Common myeloid progenitor, CD34-positive (primary cell): ENCODE measurements at regions not wholly inside any gene's neighbourhood (a gene's known extent, or its start where the extent isn't known, plus 50 kb on each side); places are given as distances from the start of the nearest gene placed in this dataset.

Experiments
- CTCF ChIA-PET: fragments of 350-600 bp; sonication (Branson Sonifier 250); formaldehyde crosslinking; loops from one replicate; lab custom pipeline; 2021; ENCODE audit warnings: antibody characterized with exemption; lab: Charles Lee
- POLR2A ChIA-PET: fragments of 350-600 bp; sonication (Branson Sonifier 250); formaldehyde crosslinking; loops from one replicate; lab custom pipeline; 2021; ENCODE audit warnings: antibody characterized with exemption; lab: Charles Lee
- DNase-seq, 3 donors: peaks; one replicate each; pipeline versions ENCODE4 v3.0.0 to v3.0.0-alpha.2; 2013
- H3K27ac ChIP-seq, 2 experiments: 1 replicate in 1 of 2; 2 replicates in 1 of 2; pipeline ENCODE4 v1.7.0; 2013; ENCODE audit warnings: inconsistent platforms in 2 of 2, low read length in 2 of 2, mild to moderate bottlenecking in 2 of 2, low read depth in 1 of 2, moderate library complexity in 1 of 2; ENCODE audit not compliant: severe bottlenecking in 2 of 2, insufficient read depth in 1 of 2, poor library complexity in 1 of 2
- H3K27me3 ChIP-seq, 5 experiments: replicated peaks in 2 of 5; 1 replicate in 3 of 5; 2 replicates in 2 of 5; pipeline versions ENCODE4 v1.6.1 to v1.7.0; 2013; ENCODE audit warnings: low read length in 4 of 5, mild to moderate bottlenecking in 2 of 5, moderate library complexity in 2 of 5, inconsistent platforms in 1 of 5; ENCODE audit not compliant: insufficient read depth in 5 of 5, control insufficient read depth in 4 of 5
- H3K36me3 ChIP-seq, 4 experiments: 1 replicate in 2 of 4; 2 replicates in 2 of 4; pipeline versions ENCODE4 v1.6.1 to v1.7.0; 2013; ENCODE audit warnings: low read length in 3 of 4, control low read depth in 1 of 4, mild to moderate bottlenecking in 1 of 4; ENCODE audit not compliant: control insufficient read depth in 4 of 4, insufficient read depth in 4 of 4
- H3K4me1 ChIP-seq, 4 experiments: 1 replicate in 3 of 4; 2 replicates in 1 of 4; pipeline versions ENCODE4 v1.6.1 to v1.7.1; 2013; ENCODE audit warnings: low read length in 3 of 4, mild to moderate bottlenecking in 3 of 4, control low read depth in 1 of 4, inconsistent platforms in 1 of 4, moderate library complexity in 1 of 4; ENCODE audit not compliant: control insufficient read depth in 4 of 4, insufficient read depth in 4 of 4; ENCODE audit errors: control extremely low read depth in 1 of 4
- H3K4me3 ChIP-seq, 7 experiments: 1 replicate in 4 of 7; 2 replicates in 3 of 7; pipeline versions ENCODE4 v1.5.1 to v1.7.0; 2013; ENCODE audit warnings: mild to moderate bottlenecking in 7 of 7, low read length in 6 of 7, moderate library complexity in 6 of 7, inconsistent platforms in 2 of 7, low read depth in 2 of 7, control low read depth in 1 of 7; ENCODE audit not compliant: insufficient read depth in 4 of 7, control insufficient read depth in 1 of 7; ENCODE audit errors: extremely low read depth in 1 of 7
- H3K9me3 ChIP-seq, 5 experiments: 1 replicate in 4 of 5; 2 replicates in 1 of 5; pipeline versions ENCODE4 v1.6.1 to v1.7.1; 2013; ENCODE audit warnings: low read length in 4 of 5, mild to moderate bottlenecking in 2 of 5, inconsistent platforms in 1 of 5, low read depth in 1 of 5, moderate library complexity in 1 of 5; ENCODE audit not compliant: control insufficient read depth in 4 of 5, insufficient read depth in 2 of 5; ENCODE audit errors: control extremely low read depth in 1 of 5
- WGBS: methylation state at CpG from one replicate; pipeline ENCODE4 v1.1.5; 2013; ENCODE audit not compliant: insufficient coverage; 5-methylcytosine and 5-hydroxymethylcytosine counted together

DNA sequence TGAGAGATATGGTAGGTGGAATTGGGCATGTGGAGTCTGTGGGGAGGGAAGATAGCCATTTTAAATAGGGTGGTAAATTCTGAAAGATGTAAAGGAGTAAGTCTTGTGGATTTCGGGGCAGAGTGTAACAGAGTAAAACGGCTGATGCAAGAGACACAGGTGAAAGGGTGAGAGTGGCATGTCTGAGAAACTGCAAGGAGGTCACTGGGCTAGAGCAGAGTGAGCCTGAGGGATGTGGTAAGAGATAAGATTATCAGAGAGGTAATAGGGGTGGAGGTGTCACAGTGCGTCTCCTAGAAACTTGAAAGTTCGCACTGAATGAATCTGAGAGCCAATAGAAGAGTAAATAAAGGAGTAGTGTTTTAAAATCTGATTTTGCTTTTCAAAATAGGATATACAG lies 308.1 kb downstream of the EPM2A start:
- CTCF ChIA-PET: no interaction called here
- 89% methylated on average over 4 of the region's 4 CpGs for WGBS
- POLR2A ChIA-PET: no interaction called here
- DNase-seq: no peak
- Histone ChIP-seq H3K36me3 (no peaks in the 10 kb centered on the region), H3K9me3 (no peaks in the 10 kb centered on the region), H3K4me3 (no peak overlapping the region), H3K27ac (no peak overlapping the region), H3K4me1 (no peaks in the 10 kb centered on the region), H3K27me3 (no peaks in the 10 kb centered on the region)

DNA sequence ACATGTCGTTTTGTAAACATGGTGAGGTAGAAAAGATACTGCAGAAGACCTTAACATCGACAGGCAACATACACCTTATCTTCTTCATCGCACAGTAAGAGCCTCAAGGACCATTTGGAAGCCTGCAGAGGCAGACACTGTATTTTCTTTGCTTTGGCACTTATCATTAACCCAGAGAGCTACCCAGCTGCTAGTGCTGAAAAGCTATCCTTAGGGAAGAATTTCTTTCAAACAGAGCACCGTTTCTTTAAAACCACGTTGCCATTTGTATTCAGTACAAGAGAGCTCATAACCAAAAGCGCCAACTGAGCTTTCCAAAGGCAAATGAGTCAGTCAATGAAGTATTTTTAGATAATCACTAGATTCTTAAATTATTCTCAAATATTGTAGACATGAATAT lies 306.6 kb downstream of the EPM2A start:
- no peaks in the 10 kb centered on the region for H3K4me1 ChIP-seq
- no peaks in the 10 kb centered on the region for H3K36me3 ChIP-seq
- CTCF ChIA-PET: no interaction called here
- H3K27me3 ChIP-seq: no peaks in the 10 kb centered on the region
- no peaks in the 10 kb centered on the region for H3K9me3 ChIP-seq
- WGBS: 65% methylated on average over 4 of the region's 6 CpGs
- H3K27ac ChIP-seq: no peak overlapping the region
- DNase-seq: no peak
- POLR2A ChIA-PET: no interaction called here
- no peak overlapping the region for H3K4me3 ChIP-seq

- H3K9me3 ChIP-seq: peaks cover 0 to 16% (median 3%) of the 10 kb centered on the region in 5 experiments
- H3K4me3 ChIP-seq: no peak overlapping the region
- 92% methylated on average over 1 of the region's 2 CpGs for WGBS
- H3K27me3 ChIP-seq: no peaks in the 10 kb centered on the region
- H3K36me3 ChIP-seq: no peaks in the 10 kb centered on the region
- ChIA-PET CTCF (no interaction called here), POLR2A (no interaction called here)
- H3K27ac ChIP-seq: no peak overlapping the region
- no peak for DNase-seq
- H3K4me1 ChIP-seq: no peaks in the 10 kb centered on the region
Measured at GRCh38 chr6:145442110-145442509, 293.2 kb downstream of the EPM2A start.

DNA sequence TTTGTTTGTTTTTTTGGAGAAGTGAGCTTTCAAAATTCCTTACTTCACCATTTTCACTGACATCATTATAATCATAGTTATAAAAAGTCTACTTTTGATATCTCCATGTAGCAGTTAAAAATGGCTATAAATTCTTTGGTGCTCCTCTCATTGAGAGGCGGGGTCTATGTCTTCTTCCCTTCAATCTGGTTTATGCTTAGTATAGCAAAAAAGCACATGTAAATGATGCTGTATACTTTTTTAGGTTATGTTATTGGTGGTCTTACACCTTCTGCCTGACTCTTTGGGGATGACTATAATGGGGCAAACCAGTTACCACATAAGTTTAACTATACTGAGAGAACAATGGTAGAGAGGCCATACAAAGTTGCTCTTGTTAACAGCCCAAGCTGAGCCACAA lies 289.6 kb downstream of the EPM2A start:
- no CpG with 5 or more reads among the region's 1 CpG for WGBS
- Histone ChIP-seq H3K9me3 (peaks cover 0 to 16% (median 3%) of the 10 kb centered on the region in 5 experiments), H3K4me3 (no peak overlapping the region), H3K36me3 (no peaks in the 10 kb centered on the region), H3K27me3 (no peaks in the 10 kb centered on the region), H3K27ac (no peak overlapping the region), H3K4me1 (no peaks in the 10 kb centered on the region)
- DNase-seq: no peak
- CTCF ChIA-PET: no interaction called here
- POLR2A ChIA-PET: no interaction called here

DNA sequence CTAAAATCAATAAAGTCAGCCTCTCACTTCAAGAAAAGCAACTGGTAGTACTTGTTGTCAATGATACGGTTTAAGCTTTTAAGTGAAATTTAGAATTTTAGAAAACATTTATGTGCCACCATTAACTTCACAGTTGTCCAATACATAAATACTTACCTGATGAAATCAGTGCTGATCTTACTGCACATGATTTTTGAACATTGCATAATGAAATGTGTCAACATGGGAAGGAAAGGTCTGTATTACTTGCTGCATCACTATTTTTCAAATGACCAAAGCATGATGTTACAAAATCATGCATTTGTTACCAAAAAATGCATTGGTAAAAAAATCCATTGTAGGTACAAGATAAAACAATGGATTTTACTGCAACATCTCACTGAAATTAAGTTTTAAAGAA lies 284.3 kb downstream of the EPM2A start:
- ChIA-PET POLR2A (no interaction called here), CTCF (no interaction called here)
- Histone ChIP-seq H3K27me3 (no peaks in the 10 kb centered on the region), H3K27ac (no peak overlapping the region), H3K4me1 (no peaks in the 10 kb centered on the region), H3K36me3 (no peaks in the 10 kb centered on the region), H3K9me3 (peaks cover 0 to 6% (median 0%) of the 10 kb centered on the region in 5 experiments), H3K4me3 (no peak overlapping the region)
- no CpG with 5 or more reads among the region's 1 CpG for WGBS
- no peak for DNase-seq

DNA sequence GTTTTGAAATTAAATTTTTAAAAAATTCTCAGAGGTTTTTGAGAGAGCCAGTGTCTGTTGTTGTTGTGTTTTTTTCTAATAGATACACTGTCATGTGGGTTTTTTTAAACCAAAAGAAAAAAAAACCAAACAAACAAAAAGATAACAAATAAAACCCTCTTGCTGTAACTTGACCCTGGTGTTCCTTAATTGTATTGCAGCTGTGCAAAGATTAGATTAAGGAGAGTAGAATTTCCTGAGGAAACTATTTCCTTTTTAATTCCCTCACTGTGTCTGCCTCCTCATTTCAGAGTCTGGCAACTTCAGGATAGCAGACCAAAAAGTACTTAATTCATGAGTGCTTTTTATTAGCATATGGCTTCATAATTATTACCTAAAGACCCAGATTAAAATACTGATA lies 281.9 kb downstream of the EPM2A start:
- no peaks in the 10 kb centered on the region for H3K9me3 ChIP-seq
- DNase-seq: no peak
- no peaks in the 10 kb centered on the region for H3K4me1 ChIP-seq
- H3K36me3 ChIP-seq: no peaks in the 10 kb centered on the region
- H3K27ac ChIP-seq: no peak overlapping the region
- no peak overlapping the region for H3K4me3 ChIP-seq
- ChIA-PET CTCF (no interaction called here), POLR2A (no interaction called here)
- H3K27me3 ChIP-seq: no peaks in the 10 kb centered on the region

DNA sequence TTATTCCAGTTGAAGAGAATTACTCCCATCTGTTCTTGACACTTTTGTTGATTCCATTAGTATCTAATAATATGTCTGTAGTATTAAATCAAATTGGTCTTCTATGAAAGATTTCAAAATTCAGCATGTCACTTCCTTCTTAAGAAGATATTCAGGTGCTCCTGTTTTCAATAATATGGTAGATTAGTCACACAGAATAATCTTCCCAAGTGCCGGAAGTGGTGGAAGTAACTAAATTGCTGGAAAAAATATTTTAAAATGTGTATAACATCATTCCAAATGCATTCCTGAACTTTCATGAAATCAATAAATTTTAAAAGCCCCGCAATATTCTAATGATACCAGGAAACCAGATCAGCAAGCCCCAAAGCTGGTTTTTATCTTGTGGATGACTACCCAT lies 281.3 kb downstream of the EPM2A start:
- Histone ChIP-seq H3K4me3 (no peak overlapping the region), H3K27ac (no peak overlapping the region), H3K27me3 (no peaks in the 10 kb centered on the region), H3K9me3 (no peaks in the 10 kb centered on the region), H3K4me1 (no peaks in the 10 kb centered on the region), H3K36me3 (no peaks in the 10 kb centered on the region)
- CTCF ChIA-PET: no interaction called here
- no peak for DNase-seq
- no CpG with 5 or more reads among the region's 2 CpGs for WGBS
- POLR2A ChIA-PET: no interaction called here

- no peak for DNase-seq
- Histone ChIP-seq H3K27ac (no peak overlapping the region), H3K36me3 (no peaks in the 10 kb centered on the region), H3K4me1 (no peaks in the 10 kb centered on the region), H3K27me3 (no peaks in the 10 kb centered on the region), H3K9me3 (no peaks in the 10 kb centered on the region), H3K4me3 (no peak overlapping the region)
- ChIA-PET POLR2A (no interaction called here), CTCF (no interaction called here)
Measured at GRCh38 chr6:145457556-145457955, 277.8 kb downstream of the EPM2A start.
